ENCODE measurements at regions not wholly inside any gene's neighbourhood (a gene's known extent, or its start where the extent isn't known, plus 50 kb on each side); places are given as distances from the start of the nearest gene placed in this dataset.
A peak's percentile ranks its signal among the peaks of the same experiment; 100 is the strongest.

- peak; percentile 13 to 58 (median 38) for TF ChIP-seq CTCF (IDR thresholded peaks at IDR 0.05)
- TF ChIP-seq POLR2A (IDR thresholded peaks at IDR 0.05): no peak
These were observed 117.4 kb downstream of the DAD1 start for GRCh38 chr14:22471545-22472121.

Data from adrenal gland (tissue), 5 donors.